Lower lobe of right lung (tissue), 2 donors: ENCODE measurements at regions not wholly inside any gene's neighbourhood (a gene's known extent, or its start where the extent isn't known, plus 50 kb on each side); places are given as distances from the start of the nearest gene placed in this dataset.

Source experiments
- ATAC-seq, 2 donors: fragments of 200-7000 bp; cut with Tn5 transposase; one replicate each; pipeline ENCODE4 v1.9.1; 2020 to 2022; ENCODE audit warnings: mild to moderate bottlenecking in 2 of 2, moderate library complexity in 2 of 2
- DNase-seq: peaks from one replicate; pipeline ENCODE4 v3.0.0-alpha.2; 2020
- H3K27ac ChIP-seq: fragments of 200-600 bp; one replicate; pipeline ENCODE4 v1.8.0; 2022
- H3K27me3 ChIP-seq: fragments of 200-600 bp; one replicate; pipeline ENCODE4 v1.8.0; 2022; ENCODE audit warnings: low read depth
- H3K36me3 ChIP-seq: fragments of 200-600 bp; one replicate; pipeline ENCODE4 v1.8.0; 2022; ENCODE audit warnings: mild to moderate bottlenecking
- H3K4me1 ChIP-seq: fragments of 200-600 bp; one replicate; pipeline ENCODE4 v1.8.0; 2022
- H3K4me3 ChIP-seq: fragments of 200-600 bp; one replicate; pipeline ENCODE4 v1.8.0; 2022; ENCODE audit warnings: mild to moderate bottlenecking
- H3K9me3 ChIP-seq: fragments of 200-600 bp; one replicate; pipeline ENCODE4 v1.8.0; 2022
- CTCF ChIP-seq: fragments of 200-600 bp; IDR thresholded peaks from one replicate; pipeline ENCODE4 v1.8.0; 2022; ENCODE audit warnings: antibody characterized with exemption, mild to moderate bottlenecking
- intact Hi-C: fragments of 100-400 bp; cut with DNase I; formaldehyde crosslinking; loops from one replicate; pipeline ENCODE4 v1.11.0; 2022
- donor health status: DM: no; HTN: yes; CAD: no; lungs with severe emphysema.

- intact Hi-C loops, result no loop called here
These were observed 80.6 kb upstream of the ARMC2 start for GRCh38 chr6:108767418-108768165.

GRCh38 chr6:108768166-108768555 lies 80.1 kb upstream of the ARMC2 start:
- ATAC-seq (peak in 1 of 2 donors; percentile 49), DNase-seq (no peak)
- no peaks in the 10 kb centered on the region for H3K9me3 ChIP-seq
- intact Hi-C loops, result no loop called here
- no peak overlapping the region for H3K27ac ChIP-seq
- H3K27me3 ChIP-seq, result no peaks in the 10 kb centered on the region
- no peaks in the 10 kb centered on the region for H3K36me3 ChIP-seq
- no peak overlapping the region for H3K4me3 ChIP-seq
- peaks cover 7% of the 10 kb centered on the region for H3K4me1 ChIP-seq
- TF ChIP-seq CTCF, result no peak

More at GRCh38 chr6:108767418-108768165, 80.6 kb upstream of the ARMC2 start:
- peak in 1 of 2 donors; percentile 46 for ATAC-seq
- Histone ChIP-seq H3K9me3 (no peaks in the 10 kb centered on the region), H3K4me3 (no peak overlapping the region), H3K27me3 (no peaks in the 10 kb centered on the region), H3K4me1 (peaks cover 7% of the 10 kb centered on the region), H3K27ac (no peak overlapping the region), H3K36me3 (no peaks in the 10 kb centered on the region)
- no peak for TF ChIP-seq CTCF
- no peak for DNase-seq

- Histone ChIP-seq H3K4me1 (peaks cover 7% of the 10 kb centered on the region), H3K27ac (no peak overlapping the region), H3K4me3 (no peak overlapping the region), H3K36me3 (no peaks in the 10 kb centered on the region), H3K27me3 (no peaks in the 10 kb centered on the region), H3K9me3 (no peaks in the 10 kb centered on the region)
- intact Hi-C loops, result no loop called here
- TF ChIP-seq CTCF, result no peak
- no peak for DNase-seq
- ATAC-seq, result no peak
These were observed 79.3 kb upstream of the ARMC2 start for GRCh38 chr6:108768792-108769524.

- intact Hi-C loops, result no loop called here
- no peak for TF ChIP-seq CTCF
- ATAC-seq, result peak in 1 of 2 donors; percentile 36
- no peaks in the 10 kb centered on the region for H3K36me3 ChIP-seq
- peaks cover 7% of the 10 kb centered on the region for H3K4me1 ChIP-seq
- no peak overlapping the region for H3K27ac ChIP-seq
- DNase-seq, result no peak
- H3K27me3 ChIP-seq, result no peaks in the 10 kb centered on the region
- no peak overlapping the region for H3K4me3 ChIP-seq
- H3K9me3 ChIP-seq, result no peaks in the 10 kb centered on the region
These were observed 76.8 kb upstream of the ARMC2 start for GRCh38 chr6:108771421-108771820.

- intact Hi-C loops, result no loop called here
- no peak for DNase-seq
- no peaks in the 10 kb centered on the region for H3K27me3 ChIP-seq
- no peaks in the 10 kb centered on the region for H3K4me1 ChIP-seq
- ATAC-seq, result no peak
- H3K27ac ChIP-seq, result no peak overlapping the region
- no peak overlapping the region for H3K4me3 ChIP-seq
- no peak for TF ChIP-seq CTCF
- H3K9me3 ChIP-seq, result no peaks in the 10 kb centered on the region
- no peaks in the 10 kb centered on the region for H3K36me3 ChIP-seq
These were observed 73.7 kb upstream of the ARMC2 start for GRCh38 chr6:108774555-108774954.
